LNCaP clone FGC (cell line): ENCODE measurements at regions not wholly inside any gene's neighbourhood (a gene's known extent, or its start where the extent isn't known, plus 50 kb on each side); places are given as distances from the start of the nearest gene placed in this dataset.
"Not testable (repeated sequence)": the region's sequence is repeated elsewhere in the genome, so short reads cannot be mapped to it uniquely, and the experiment has no call there.

ENCODE experiments used
- DNase-seq: peaks from one replicate; pipeline ENCODE4 v3.0.0-alpha.2; 2011; ENCODE audit warnings: low read depth
- H3K4me3 ChIP-seq: 2 replicates; pipeline ENCODE4 v1.5.1; 2011; ENCODE audit warnings: mild to moderate bottlenecking, low read depth, low read length, control low read depth
- TF ChIP-seq, protein P1 (sequence below): IDR thresholded peaks from 2 replicates; pipeline ENCODE4 v1.5.1; 2012; ENCODE audit warnings: mild to moderate bottlenecking; ENCODE audit not compliant: control insufficient read depth, insufficient read depth; ENCODE audit errors: extremely low read depth

- TF ChIP-seq, protein P1, sequence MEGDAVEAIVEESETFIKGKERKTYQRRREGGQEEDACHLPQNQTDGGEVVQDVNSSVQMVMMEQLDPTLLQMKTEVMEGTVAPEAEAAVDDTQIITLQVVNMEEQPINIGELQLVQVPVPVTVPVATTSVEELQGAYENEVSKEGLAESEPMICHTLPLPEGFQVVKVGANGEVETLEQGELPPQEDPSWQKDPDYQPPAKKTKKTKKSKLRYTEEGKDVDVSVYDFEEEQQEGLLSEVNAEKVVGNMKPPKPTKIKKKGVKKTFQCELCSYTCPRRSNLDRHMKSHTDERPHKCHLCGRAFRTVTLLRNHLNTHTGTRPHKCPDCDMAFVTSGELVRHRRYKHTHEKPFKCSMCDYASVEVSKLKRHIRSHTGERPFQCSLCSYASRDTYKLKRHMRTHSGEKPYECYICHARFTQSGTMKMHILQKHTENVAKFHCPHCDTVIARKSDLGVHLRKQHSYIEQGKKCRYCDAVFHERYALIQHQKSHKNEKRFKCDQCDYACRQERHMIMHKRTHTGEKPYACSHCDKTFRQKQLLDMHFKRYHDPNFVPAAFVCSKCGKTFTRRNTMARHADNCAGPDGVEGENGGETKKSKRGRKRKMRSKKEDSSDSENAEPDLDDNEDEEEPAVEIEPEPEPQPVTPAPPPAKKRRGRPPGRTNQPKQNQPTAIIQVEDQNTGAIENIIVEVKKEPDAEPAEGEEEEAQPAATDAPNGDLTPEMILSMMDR, result no peak
- H3K4me3 ChIP-seq, result no peak overlapping the region
- DNase-seq, result no peak
Observed at GRCh38 chr10:30200017-30200415, 140.6 kb upstream of the JCAD start.

GRCh38 chr10:30199376-30200016 is 140.1 kb upstream of the JCAD start:
- TF ChIP-seq, protein P1, result no peak
- no peak for DNase-seq
- no peak overlapping the region for H3K4me3 ChIP-seq

DNA sequence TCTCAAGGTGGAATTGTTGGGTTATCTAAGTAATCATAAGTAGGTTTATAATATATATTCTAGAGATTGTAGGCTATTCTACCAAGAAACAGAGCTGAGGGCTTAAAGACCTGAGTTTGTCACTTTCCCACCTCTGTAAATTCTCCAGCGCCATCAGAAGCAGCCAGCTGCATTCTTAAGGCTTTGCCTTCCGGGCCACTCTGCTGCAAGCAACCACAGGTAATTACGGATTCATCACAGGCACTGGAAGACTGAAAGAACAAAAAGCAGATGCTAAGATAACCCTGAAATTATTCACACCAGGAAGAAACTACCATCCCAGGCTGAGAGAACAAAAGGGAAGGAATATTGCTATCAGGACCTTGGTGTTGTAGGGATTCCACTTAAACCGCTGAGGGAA is 137.8 kb upstream of the JCAD start:
- H3K4me3 ChIP-seq, result no peak overlapping the region
- no peak for DNase-seq
- TF ChIP-seq, protein P1, result no peak

GRCh38 chr10:30196559-30196958 is 137.2 kb upstream of the JCAD start:
- DNase-seq, H3K4me3 ChIP-seq: not testable (repeated sequence)

GRCh38 chr10:30192846-30193608 is 133.6 kb upstream of the JCAD start:
- TF ChIP-seq, protein P1, result no peak
- DNase-seq, result no peak
- no peak overlapping the region for H3K4me3 ChIP-seq

DNA sequence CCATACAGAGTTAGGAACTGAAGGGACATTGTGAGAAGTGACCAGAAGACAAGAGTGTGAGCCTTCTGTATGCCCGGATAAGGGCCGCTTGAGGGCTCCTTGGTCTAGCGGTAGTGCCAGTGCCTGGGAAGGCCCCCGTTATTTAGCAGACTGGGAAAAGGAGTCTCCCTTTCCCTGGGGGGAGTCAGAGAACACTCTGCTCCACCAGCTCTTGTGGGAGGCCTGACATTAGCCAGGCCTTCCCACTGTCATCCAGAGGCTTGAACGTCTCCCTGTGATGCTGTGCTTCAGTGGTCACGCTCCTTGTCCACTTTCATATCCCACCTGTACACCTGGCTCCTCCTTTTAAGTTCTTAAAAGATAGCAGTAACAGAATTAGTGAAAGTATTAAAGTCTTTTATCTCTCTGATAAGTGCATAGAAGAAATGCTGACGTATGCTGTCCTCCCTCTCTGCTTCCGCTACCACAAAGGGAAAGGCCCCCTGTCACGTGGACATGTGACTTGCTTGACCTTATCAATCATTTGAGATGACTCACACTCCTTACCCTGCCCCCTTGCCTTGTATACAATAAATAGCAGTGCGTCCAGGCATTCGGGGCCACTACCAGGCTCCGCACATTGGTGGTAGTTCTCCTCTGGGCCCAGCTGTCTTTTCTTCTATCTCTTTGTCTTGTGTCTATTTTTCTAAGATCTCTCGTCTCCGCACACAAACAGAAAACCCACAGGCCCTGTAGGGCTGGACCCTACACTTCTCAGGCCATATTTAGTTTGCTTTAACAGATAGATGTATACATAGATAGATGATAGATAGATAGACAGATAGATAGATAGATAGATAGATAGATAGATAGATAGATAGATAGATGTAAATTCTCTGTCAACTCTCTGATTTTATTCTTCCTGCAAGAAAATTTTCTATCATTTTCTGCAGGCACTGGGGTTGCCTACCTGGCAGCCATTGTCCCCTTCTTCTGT is 131.5 kb upstream of the JCAD start:
- TF ChIP-seq, protein P1, result no peak
- no peak overlapping the region for H3K4me3 ChIP-seq
- DNase-seq, result no peak

- no peak overlapping the region for H3K4me3 ChIP-seq
- DNase-seq, result no peak
- TF ChIP-seq, protein P1, result no peak
Observed at GRCh38 chr10:30189238-30189580, 129.8 kb upstream of the JCAD start.
